GM21786 (cell line): ENCODE measurements at regions not wholly inside any gene's neighbourhood (a gene's known extent, or its start where the extent isn't known, plus 50 kb on each side); places are given as distances from the start of the nearest gene placed in this dataset.

Experiments
- ATAC-seq: cut with Tn5 transposase; IDR thresholded peaks from one replicate; pipeline ENCODE4 v1.9.1; 2021; ENCODE audit not compliant: unreplicated experiment

GRCh38 chr21:25425156-25425555 is 182.1 kb downstream of the MRPL39 start:
- ATAC-seq = no peak

GRCh38 chr21:25424634-25425033 is 182.6 kb downstream of the MRPL39 start:
- no peak for ATAC-seq

GRCh38 chr21:25424048-25424447 is 183.2 kb downstream of the MRPL39 start:
- ATAC-seq = no peak

GRCh38 chr21:25422610-25423608 is 184.4 kb downstream of the MRPL39 start:
- ATAC-seq = no peak

GRCh38 chr21:25421321-25422028 is 185.8 kb downstream of the MRPL39 start:
- peak; percentile 61 for ATAC-seq

- no peak for ATAC-seq
These were observed 186.4 kb downstream of the MRPL39 start for GRCh38 chr21:25420831-25421230.

GRCh38 chr21:25416669-25417068 is 190.6 kb downstream of the MRPL39 start:
- ATAC-seq = no peak

GRCh38 chr21:25412100-25412499 is 195.2 kb downstream of the MRPL39 start:
- ATAC-seq = no peak

- no peak for ATAC-seq
These were observed 197.3 kb downstream of the MRPL39 start for GRCh38 chr21:25409978-25410377.

GRCh38 chr21:25408666-25409065 is 198.6 kb downstream of the MRPL39 start:
- no peak for ATAC-seq

- no peak for ATAC-seq
These were observed 200.2 kb downstream of the MRPL39 start for GRCh38 chr21:25406887-25407579.

- ATAC-seq = peak; percentile 38
These were observed 201.3 kb downstream of the MRPL39 start for GRCh38 chr21:25405984-25406383.

- no peak for ATAC-seq
These were observed 204.9 kb downstream of the MRPL39 start for GRCh38 chr21:25402134-25402961.

GRCh38 chr21:25400427-25400826 is 206.9 kb downstream of the MRPL39 start:
- no peak for ATAC-seq

GRCh38 chr21:25398630-25399029 is 208.7 kb downstream of the MRPL39 start:
- ATAC-seq = no peak

GRCh38 chr21:25396135-25396711 is 211.1 kb downstream of the MRPL39 start:
- ATAC-seq = peak; percentile 85

- no peak for ATAC-seq
These were observed 215.5 kb downstream of the MRPL39 start for GRCh38 chr21:25391777-25392176.

- no peak for ATAC-seq
These were observed 216.6 kb downstream of the MRPL39 start for GRCh38 chr21:25390701-25391100.

GRCh38 chr21:25387665-25388064 is 219.6 kb downstream of the MRPL39 start:
- ATAC-seq = peak; percentile 27

- peak; percentile 58 for ATAC-seq
These were observed 221.3 kb downstream of the MRPL39 start for GRCh38 chr21:25385911-25386474.
